ENCODE measurements at regions not wholly inside any gene's neighbourhood (a gene's known extent, or its start where the extent isn't known, plus 50 kb on each side); places are given as distances from the start of the nearest gene placed in this dataset.

GRCh38 chr10:94211169-94211510, 151.6 kb downstream of the NOC3L start:
- H3K4me3 ChIP-seq (ENCODE audit: control insufficient read depth, low read depth, low read length) = no peak overlapping the region
- no peak for TF ChIP-seq CTCF (conservative IDR thresholded peaks at IDR 0.05; ENCODE audit: control insufficient read depth, insufficient read depth, low read depth, low read length)
- DNase-seq (ENCODE audit: low read depth) = no peak

GRCh38 chr10:94213001-94213530, 149.7 kb downstream of the NOC3L start:
- TF ChIP-seq CTCF (conservative IDR thresholded peaks at IDR 0.05; ENCODE audit: control insufficient read depth, insufficient read depth, low read depth, low read length) = no peak
- no peak overlapping the region for H3K4me3 ChIP-seq (ENCODE audit: control insufficient read depth, low read depth, low read length)
- DNase-seq (ENCODE audit: low read depth) = peak; percentile 58

- no peak overlapping the region for H3K4me3 ChIP-seq (ENCODE audit: control insufficient read depth, low read depth, low read length)
- TF ChIP-seq CTCF (conservative IDR thresholded peaks at IDR 0.05; ENCODE audit: control insufficient read depth, insufficient read depth, low read depth, low read length) = no peak
- DNase-seq (ENCODE audit: low read depth) = no peak
Measured at GRCh38 chr10:94213980-94214379, 148.8 kb downstream of the NOC3L start.

GRCh38 chr10:94214481-94214893, 148.3 kb downstream of the NOC3L start:
- no peak for DNase-seq (ENCODE audit: low read depth)
- no peak for TF ChIP-seq CTCF (conservative IDR thresholded peaks at IDR 0.05; ENCODE audit: control insufficient read depth, insufficient read depth, low read depth, low read length)
- H3K4me3 ChIP-seq (ENCODE audit: control insufficient read depth, low read depth, low read length) = no peak overlapping the region

- H3K4me3 ChIP-seq (ENCODE audit: control insufficient read depth, low read depth, low read length) = no peak overlapping the region
- no peak for TF ChIP-seq CTCF (conservative IDR thresholded peaks at IDR 0.05; ENCODE audit: control insufficient read depth, insufficient read depth, low read depth, low read length)
- no peak for DNase-seq (ENCODE audit: low read depth)
Measured at GRCh38 chr10:94216201-94216600, 146.5 kb downstream of the NOC3L start.

GRCh38 chr10:94217411-94217810, 145.3 kb downstream of the NOC3L start:
- TF ChIP-seq CTCF (conservative IDR thresholded peaks at IDR 0.05; ENCODE audit: control insufficient read depth, insufficient read depth, low read depth, low read length) = no peak
- H3K4me3 ChIP-seq (ENCODE audit: control insufficient read depth, low read depth, low read length) = no peak overlapping the region
- no peak for DNase-seq (ENCODE audit: low read depth)
